Lower leg skin (tissue), 4 donors: ENCODE measurements at regions not wholly inside any gene's neighbourhood (a gene's known extent, or its start where the extent isn't known, plus 50 kb on each side); places are given as distances from the start of the nearest gene placed in this dataset.

Experiments used
- DNase-seq, 2 donors: peaks; one replicate each; pipeline ENCODE4 v3.0.0-alpha.2; 2019; ENCODE audit warnings: low spot score in 2 of 2
- H3K4me3 ChIP-seq: fragments of 200-600 bp; sonication (generic); 2 replicates; pipeline ENCODE4 v1.5.1; 2017; ENCODE audit warnings: mild to moderate bottlenecking, low read depth; ENCODE audit not compliant: poor library complexity, severe bottlenecking
- CTCF ChIP-seq, 3 donors: fragments of 450-650 bp; IDR thresholded peaks; one replicate each; pipeline ENCODE4 v1.5.1; 2016; ENCODE audit warnings: antibody characterized with exemption in 3 of 3, mild to moderate bottlenecking in 3 of 3, moderate library complexity in 2 of 3
- POLR2A ChIP-seq, 2 donors: fragments of 450-650 bp; IDR thresholded peaks; one replicate each; pipeline ENCODE4 v1.6.1; 2016 to 2017; ENCODE audit warnings: antibody characterized with exemption in 2 of 2, mild to moderate bottlenecking in 1 of 2, moderate library complexity in 1 of 2
- WGBS, 2 donors: methylation state at CpG; one replicate each; pipeline ENCODE4 v1.1.5; 2018; 5-methylcytosine and 5-hydroxymethylcytosine counted together
- intact Hi-C: fragments of 100-400 bp; cut with DNase I; formaldehyde crosslinking; loops from one replicate; pipeline ENCODE4 v1.15.0; 2023; ENCODE audit warnings: low total_unique reads

DNA sequence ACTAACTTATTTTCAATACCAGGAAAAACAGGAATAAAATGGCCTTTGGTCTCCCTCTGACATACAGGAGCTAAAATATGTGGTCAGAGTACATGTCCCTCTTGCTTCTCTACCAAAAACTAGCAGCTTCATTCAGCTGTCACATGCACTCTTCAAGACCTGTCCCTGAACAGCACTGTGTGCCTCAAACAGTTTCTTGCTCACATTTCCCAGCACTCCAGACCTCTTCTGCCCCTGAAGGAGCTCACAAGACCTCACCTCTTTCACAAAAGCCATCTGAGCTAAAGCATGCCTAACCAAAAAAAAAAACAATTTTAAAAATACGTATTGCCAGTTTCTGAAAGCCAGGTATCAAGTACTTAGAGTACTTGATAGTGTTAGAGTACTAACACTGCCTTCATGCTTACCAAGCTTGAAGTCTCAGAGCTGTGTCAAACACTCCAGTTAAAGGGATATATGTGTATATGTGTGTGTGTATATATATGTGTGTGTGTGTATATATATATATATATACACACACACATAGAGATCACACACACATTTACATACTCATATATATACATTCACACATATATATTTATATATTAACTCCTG lies 148.3 kb upstream of the POU3F2 start:
- TF ChIP-seq POLR2A (IDR thresholded peaks at IDR 0.05) (no peak), CTCF (IDR thresholded peaks at IDR 0.05) (no peak)
- H3K4me3 ChIP-seq: no peak overlapping the region
- WGBS, 2 donors: 80 to 83% methylated on average over 1 of the region's 1 CpG
- no peak for DNase-seq
- intact Hi-C loops: no loop called here

DNA sequence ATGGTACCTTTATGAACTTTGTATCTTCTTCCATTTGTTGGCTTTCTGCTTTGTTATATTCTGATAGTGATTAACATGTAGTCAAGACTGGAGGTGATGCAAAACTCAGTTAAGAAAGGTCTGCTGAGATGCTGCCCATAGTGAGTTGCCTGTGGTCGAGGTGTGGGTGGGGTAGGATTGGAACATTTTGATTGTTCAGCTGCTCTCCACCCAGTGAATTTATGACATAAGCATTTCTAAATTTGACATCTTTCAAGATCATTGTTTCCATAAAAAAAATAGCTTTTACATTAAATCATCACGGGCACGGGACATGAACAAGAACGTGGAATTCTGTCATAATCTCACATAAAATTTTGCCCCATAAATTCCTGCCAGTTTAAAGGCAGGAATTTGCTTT lies 146.6 kb upstream of the POU3F2 start:
- intact Hi-C loops: no loop called here
- no peak overlapping the region for H3K4me3 ChIP-seq
- TF ChIP-seq CTCF (IDR thresholded peaks at IDR 0.05) (no peak), POLR2A (IDR thresholded peaks at IDR 0.05) (no peak)
- 43% methylated on average over 4 of the region's 4 CpGs for WGBS, 2 donors
- no peak for DNase-seq

GRCh38 chr6:98695091-98695801 lies 139.1 kb upstream of the POU3F2 start:
- 71 to 77% methylated on average over 7 of the region's 7 CpGs for WGBS, 2 donors
- intact Hi-C loops: no loop called here
- no peak overlapping the region for H3K4me3 ChIP-seq
- DNase-seq: no peak
- TF ChIP-seq CTCF (IDR thresholded peaks at IDR 0.05) (no peak), POLR2A (IDR thresholded peaks at IDR 0.05) (no peak)

- TF ChIP-seq CTCF (IDR thresholded peaks at IDR 0.05) (no peak), POLR2A (IDR thresholded peaks at IDR 0.05) (no peak)
- DNase-seq: no peak
- intact Hi-C loops: no loop called here
- no peak overlapping the region for H3K4me3 ChIP-seq
Observed at GRCh38 chr6:98711380-98711779, 123.0 kb upstream of the POU3F2 start.

DNA sequence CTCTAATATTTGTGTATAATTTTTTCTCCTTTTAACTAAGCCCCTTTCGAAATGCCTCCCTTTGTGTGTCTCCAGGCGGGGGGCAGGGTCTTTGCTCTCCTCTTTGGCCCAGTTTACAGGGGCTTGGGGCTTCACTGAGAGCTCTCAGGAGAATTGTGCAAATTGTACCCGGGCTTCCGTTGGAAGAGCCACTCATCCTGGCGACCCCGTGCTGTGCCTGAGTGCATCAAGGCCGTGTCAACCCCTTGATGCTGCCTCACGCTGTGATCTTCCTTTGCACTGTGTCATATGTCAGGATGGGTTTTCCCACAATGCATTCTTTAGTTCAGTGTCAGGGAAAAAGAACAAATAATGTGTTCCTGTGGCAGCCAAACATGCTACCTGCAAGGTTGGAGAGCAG lies 118.0 kb upstream of the POU3F2 start:
- H3K4me3 ChIP-seq: no peak overlapping the region
- TF ChIP-seq POLR2A (IDR thresholded peaks at IDR 0.05) (no peak), CTCF (IDR thresholded peaks at IDR 0.05) (no peak)
- intact Hi-C loops: no loop called here
- DNase-seq: no peak
- WGBS, 2 donors: 13 to 19% methylated on average over 8 of the region's 8 CpGs
